ENCODE measurements at regions not wholly inside any gene's neighbourhood (a gene's known extent, or its start where the extent isn't known, plus 50 kb on each side); places are given as distances from the start of the nearest gene placed in this dataset.
A peak's percentile ranks its signal among the peaks of the same experiment; 100 is the strongest.

GRCh38 chr22:49660794-49661781, 166.6 kb downstream of the BRD1 start:
- Histone ChIP-seq H3K27me3 (peaks cover 0 to 18% (median 0%) of the 10 kb centered on the region in 9 donors), H3K4me3 (no peak overlapping the region), H3K4me1 (peaks cover 0 to 31% (median 9%) of the 10 kb centered on the region in 12 donors), H3K36me3 (no peaks in the 10 kb centered on the region), H3K9me3 (no peaks in the 10 kb centered on the region), H3K27ac (no peak overlapping the region)
- DNase-seq (peak in 2 of 5 donors; percentile 5 to 46), ATAC-seq (no peak)
- intact Hi-C loops (cut with DNase I) = no loop called here
- 85 to 92% (median 87%) methylated on average over 32 to 40 of the region's 40 CpGs for WGBS, 4 donors
- TF ChIP-seq CTCF (IDR thresholded peaks at IDR 0.05) (no peak), POLR2A (IDR thresholded peaks at IDR 0.05) (no peak)

GRCh38 chr22:49660321-49660720, 167.4 kb downstream of the BRD1 start:
- Histone ChIP-seq H3K4me3 (no peak overlapping the region), H3K27me3 (peaks cover 0 to 18% (median 0%) of the 10 kb centered on the region in 9 donors), H3K36me3 (no peaks in the 10 kb centered on the region), H3K4me1 (peaks cover 0 to 33% (median 12%) of the 10 kb centered on the region in 12 donors), H3K9me3 (no peaks in the 10 kb centered on the region), H3K27ac (peak overlapping the region in 4 of 12 donors; percentile 9 to 34 (median 26))
- DNase-seq (peak in 1 of 5 donors; percentile 2), ATAC-seq (no peak)
- WGBS, 4 donors = 88 to 92% (median 90%) methylated on average over 11 to 16 of the region's 16 CpGs
- intact Hi-C loops (cut with DNase I) = no loop called here
- no peak for TF ChIP-seq CTCF (IDR thresholded peaks at IDR 0.05)
- no peak for TF ChIP-seq POLR2A (IDR thresholded peaks at IDR 0.05)

GRCh38 chr22:49659924-49660315, 167.8 kb downstream of the BRD1 start:
- Histone ChIP-seq H3K27ac (peak overlapping the region in 5 of 12 donors; percentile 9 to 74 (median 34)), H3K9me3 (no peaks in the 10 kb centered on the region), H3K27me3 (peaks cover 0 to 18% (median 0%) of the 10 kb centered on the region in 9 donors), H3K4me3 (no peak overlapping the region), H3K36me3 (no peaks in the 10 kb centered on the region), H3K4me1 (peaks cover 0 to 36% (median 12%) of the 10 kb centered on the region in 12 donors)
- WGBS, 4 donors = 55 to 79% (median 69%) methylated on average over 14 to 19 of the region's 19 CpGs
- intact Hi-C loops (cut with DNase I) = loop anchor here in 1 of 10 donors (10.0 kb wide), 1 partner anchor 65 kb away; no protein-coding TSS in a partner anchor
- DNase-seq (peak in 2 of 5 donors; percentile 6 to 56), ATAC-seq (no peak)
- TF ChIP-seq CTCF (IDR thresholded peaks at IDR 0.05) (no peak), POLR2A (IDR thresholded peaks at IDR 0.05) (no peak)

Measured in heart left ventricle (tissue), 16 donors.